ENCODE measurements at regions not wholly inside any gene's neighbourhood (a gene's known extent, or its start where the extent isn't known, plus 50 kb on each side); places are given as distances from the start of the nearest gene placed in this dataset.

GRCh38 chr16:5715155-5715554 lies 617.6 kb upstream of the EEF2KMT start:
- DNase-seq (ENCODE audit: low spot score) (no peak), ATAC-seq (ENCODE audit: insufficient number of reproducible peaks, low FRiP score, low read depth) (no peak)
- Histone ChIP-seq H3K27ac (no peak overlapping the region), H3K9me3 (no peaks in the 10 kb centered on the region), H3K4me3 (no peak overlapping the region), H3K27me3 (replicated peaks; ENCODE audit: insufficient read depth) (no peaks in the 10 kb centered on the region), H3K36me3 (no peaks in the 10 kb centered on the region), H3K4me1 (ENCODE audit: control insufficient read depth in 1 of 2, low read depth in 2 of 2) (no peaks in the 10 kb centered on the region)
- no peak for TF ChIP-seq CTCF (IDR thresholded peaks at IDR 0.05)

DNA sequence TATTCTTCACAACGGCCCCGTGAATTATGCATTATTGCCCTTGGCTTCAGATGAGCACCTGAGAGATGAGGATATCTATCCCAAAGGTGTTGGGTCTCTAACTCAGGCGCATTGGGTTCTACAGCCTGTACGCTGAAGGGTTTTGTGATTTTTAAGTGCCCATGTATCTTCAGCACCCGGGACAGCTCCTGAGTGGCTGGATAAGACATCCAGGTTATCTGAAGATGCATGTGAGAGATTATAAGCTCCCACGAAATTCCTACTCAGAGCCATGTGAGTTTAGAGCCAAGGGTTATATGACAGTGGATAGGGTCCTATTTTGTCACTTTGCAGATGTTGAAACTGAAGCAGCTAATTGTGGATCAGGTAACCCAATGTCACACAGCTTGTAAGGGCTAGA lies 612.3 kb upstream of the EEF2KMT start:
- no peaks in the 10 kb centered on the region for H3K4me1 ChIP-seq (ENCODE audit: control insufficient read depth in 1 of 2, low read depth in 2 of 2)
- TF ChIP-seq CTCF (IDR thresholded peaks at IDR 0.05): no peak
- H3K4me3 ChIP-seq: no peak overlapping the region
- no peak overlapping the region for H3K27ac ChIP-seq
- H3K9me3 ChIP-seq: no peaks in the 10 kb centered on the region
- no peaks in the 10 kb centered on the region for H3K36me3 ChIP-seq
- ATAC-seq (ENCODE audit: insufficient number of reproducible peaks, low FRiP score, low read depth): no peak
- DNase-seq (ENCODE audit: low spot score): no peak
- no peaks in the 10 kb centered on the region for H3K27me3 ChIP-seq (replicated peaks; ENCODE audit: insufficient read depth)

- DNase-seq (ENCODE audit: low spot score) (no peak), ATAC-seq (ENCODE audit: insufficient number of reproducible peaks, low FRiP score, low read depth) (no peak)
- Histone ChIP-seq H3K4me1 (ENCODE audit: control insufficient read depth in 1 of 2, low read depth in 2 of 2) (no peaks in the 10 kb centered on the region), H3K27ac (no peak overlapping the region), H3K27me3 (replicated peaks; ENCODE audit: insufficient read depth) (no peaks in the 10 kb centered on the region), H3K9me3 (no peaks in the 10 kb centered on the region), H3K4me3 (no peak overlapping the region), H3K36me3 (no peaks in the 10 kb centered on the region)
- no peak for TF ChIP-seq CTCF (IDR thresholded peaks at IDR 0.05)
Measured at GRCh38 chr16:5706211-5706610, 608.6 kb upstream of the EEF2KMT start.

- H3K4me3 ChIP-seq: no peak overlapping the region
- H3K27ac ChIP-seq: no peak overlapping the region
- no peak for TF ChIP-seq CTCF (IDR thresholded peaks at IDR 0.05)
- ATAC-seq (ENCODE audit: insufficient number of reproducible peaks, low FRiP score, low read depth) (no peak), DNase-seq (ENCODE audit: low spot score) (no peak)
- H3K9me3 ChIP-seq: no peaks in the 10 kb centered on the region
- no peaks in the 10 kb centered on the region for H3K27me3 ChIP-seq (replicated peaks; ENCODE audit: insufficient read depth)
- no peaks in the 10 kb centered on the region for H3K4me1 ChIP-seq (ENCODE audit: control insufficient read depth in 1 of 2, low read depth in 2 of 2)
- no peaks in the 10 kb centered on the region for H3K36me3 ChIP-seq
Measured at GRCh38 chr16:5704271-5704670, 606.7 kb upstream of the EEF2KMT start.

- Histone ChIP-seq H3K9me3 (no peaks in the 10 kb centered on the region), H3K27ac (no peak overlapping the region), H3K36me3 (no peaks in the 10 kb centered on the region), H3K4me1 (ENCODE audit: control insufficient read depth in 1 of 2, low read depth in 2 of 2) (no peaks in the 10 kb centered on the region), H3K4me3 (no peak overlapping the region), H3K27me3 (replicated peaks; ENCODE audit: insufficient read depth) (no peaks in the 10 kb centered on the region)
- ATAC-seq (ENCODE audit: insufficient number of reproducible peaks, low FRiP score, low read depth) (no peak), DNase-seq (ENCODE audit: low spot score) (no peak)
- TF ChIP-seq CTCF (IDR thresholded peaks at IDR 0.05): no peak
Measured at GRCh38 chr16:5693426-5693825, 595.8 kb upstream of the EEF2KMT start.

Data from thoracic aorta (tissue), 2 donors.